ENCODE measurements at regions not wholly inside any gene's neighbourhood (a gene's known extent, or its start where the extent isn't known, plus 50 kb on each side); places are given as distances from the start of the nearest gene placed in this dataset.
"Not testable (repeated sequence)": the region's sequence is repeated elsewhere in the genome, so short reads cannot be mapped to it uniquely, and the experiment has no call there.

GRCh38 chr2:155546721-155547555, 785.6 kb downstream of the NR4A2 start:
- no peaks in the 10 kb centered on the region for H3K27me3 Mint-ChIP-seq
- Histone ChIP-seq H3K27me3 (ENCODE audit: control insufficient read depth, insufficient read depth, low read length) (no peaks in the 10 kb centered on the region), H3K4me1 (ENCODE audit: control insufficient read depth, insufficient read depth, low read length, poor library complexity, severe bottlenecking) (no peaks in the 10 kb centered on the region), H3K9me3 (ENCODE audit: control insufficient read depth in 2 of 2, low read length in 2 of 2) (no peaks in the 10 kb centered on the region), H3K27ac (ENCODE audit: insufficient read depth, low read length, poor library complexity, severe bottlenecking) (no peak overlapping the region), H3K4me3 (ENCODE audit: low read depth, low read length) (no peak overlapping the region), H3K36me3 (ENCODE audit: control insufficient read depth, insufficient read depth, low read length) (no peaks in the 10 kb centered on the region)
- H3K36me3 Mint-ChIP-seq, result no peaks in the 10 kb centered on the region
- H3K9me3 Mint-ChIP-seq, result peaks cover 0 to 5% (median 3%) of the 10 kb centered on the region in 7 donors
- H3K4me3 Mint-ChIP-seq, result peak overlapping the region in 1 of 4 donors; percentile 1
- ATAC-seq (ENCODE audit: low read depth in 2 of 2) (no peak), DNase-seq (peak in 1 of 3 donors; percentile 1)
- H3K4me1 Mint-ChIP-seq, result peaks cover 0 to 2% (median 0%) of the 10 kb centered on the region in 4 donors
- no peak overlapping the region for H3K27ac Mint-ChIP-seq

GRCh38 chr2:155539028-155539427, 793.5 kb downstream of the NR4A2 start:
- not testable (repeated sequence) for H3K4me3 ChIP-seq (ENCODE audit: low read depth, low read length); H3K4me1 ChIP-seq (ENCODE audit: control insufficient read depth, insufficient read depth, low read length, poor library complexity, severe bottlenecking); H3K27ac Mint-ChIP-seq; H3K4me1 Mint-ChIP-seq; DNase-seq; H3K36me3 Mint-ChIP-seq; H3K27me3 Mint-ChIP-seq; H3K4me3 Mint-ChIP-seq; H3K27ac ChIP-seq (ENCODE audit: insufficient read depth, low read length, poor library complexity, severe bottlenecking); ATAC-seq (ENCODE audit: low read depth in 2 of 2); H3K36me3 ChIP-seq (ENCODE audit: control insufficient read depth, insufficient read depth, low read length); H3K27me3 ChIP-seq (ENCODE audit: control insufficient read depth, insufficient read depth, low read length); H3K9me3 ChIP-seq (ENCODE audit: control insufficient read depth in 2 of 2, low read length in 2 of 2)
- H3K9me3 Mint-ChIP-seq, result peaks cover 0 to 10% (median 2%) of the 10 kb centered on the region in 7 donors

- no peak overlapping the region for H3K4me3 Mint-ChIP-seq
- H3K4me1 Mint-ChIP-seq, result no peaks in the 10 kb centered on the region
- ATAC-seq (ENCODE audit: low read depth in 2 of 2) (no peak), DNase-seq (no peak)
- no peaks in the 10 kb centered on the region for H3K27me3 Mint-ChIP-seq
- Histone ChIP-seq H3K4me1 (ENCODE audit: control insufficient read depth, insufficient read depth, low read length, poor library complexity, severe bottlenecking) (no peaks in the 10 kb centered on the region), H3K27ac (ENCODE audit: insufficient read depth, low read length, poor library complexity, severe bottlenecking) (no peak overlapping the region), H3K4me3 (ENCODE audit: low read depth, low read length) (no peak overlapping the region), H3K36me3 (ENCODE audit: control insufficient read depth, insufficient read depth, low read length) (no peaks in the 10 kb centered on the region), H3K27me3 (ENCODE audit: control insufficient read depth, insufficient read depth, low read length) (no peaks in the 10 kb centered on the region), H3K9me3 (ENCODE audit: control insufficient read depth in 2 of 2, low read length in 2 of 2) (no peaks in the 10 kb centered on the region)
- H3K27ac Mint-ChIP-seq, result no peak overlapping the region
- no peaks in the 10 kb centered on the region for H3K36me3 Mint-ChIP-seq
- H3K9me3 Mint-ChIP-seq, result peaks cover 0 to 8% (median 0%) of the 10 kb centered on the region in 7 donors
Measured at GRCh38 chr2:155528034-155528433, 804.5 kb downstream of the NR4A2 start.

- H3K4me1 Mint-ChIP-seq, result no peaks in the 10 kb centered on the region
- Histone ChIP-seq H3K36me3 (ENCODE audit: control insufficient read depth, insufficient read depth, low read length) (no peaks in the 10 kb centered on the region), H3K9me3 (ENCODE audit: control insufficient read depth in 2 of 2, low read length in 2 of 2) (no peaks in the 10 kb centered on the region), H3K4me3 (ENCODE audit: low read depth, low read length) (no peak overlapping the region), H3K27me3 (ENCODE audit: control insufficient read depth, insufficient read depth, low read length) (no peaks in the 10 kb centered on the region), H3K4me1 (ENCODE audit: control insufficient read depth, insufficient read depth, low read length, poor library complexity, severe bottlenecking) (no peaks in the 10 kb centered on the region), H3K27ac (ENCODE audit: insufficient read depth, low read length, poor library complexity, severe bottlenecking) (no peak overlapping the region)
- no peaks in the 10 kb centered on the region for H3K36me3 Mint-ChIP-seq
- no peak for ATAC-seq (ENCODE audit: low read depth in 2 of 2)
- H3K27me3 Mint-ChIP-seq, result no peaks in the 10 kb centered on the region
- H3K4me3 Mint-ChIP-seq, result no peak overlapping the region
- no peak for DNase-seq
- H3K9me3 Mint-ChIP-seq, result peaks cover 0 to 6% (median 0%) of the 10 kb centered on the region in 7 donors
- no peak overlapping the region for H3K27ac Mint-ChIP-seq
Measured at GRCh38 chr2:155525199-155525598, 807.3 kb downstream of the NR4A2 start.

- Histone ChIP-seq H3K27ac (ENCODE audit: insufficient read depth, low read length, poor library complexity, severe bottlenecking) (no peak overlapping the region), H3K4me3 (ENCODE audit: low read depth, low read length) (no peak overlapping the region), H3K36me3 (ENCODE audit: control insufficient read depth, insufficient read depth, low read length) (no peaks in the 10 kb centered on the region), H3K27me3 (ENCODE audit: control insufficient read depth, insufficient read depth, low read length) (no peaks in the 10 kb centered on the region), H3K4me1 (ENCODE audit: control insufficient read depth, insufficient read depth, low read length, poor library complexity, severe bottlenecking) (no peaks in the 10 kb centered on the region), H3K9me3 (ENCODE audit: control insufficient read depth in 2 of 2, low read length in 2 of 2) (no peaks in the 10 kb centered on the region)
- no peak overlapping the region for H3K4me3 Mint-ChIP-seq
- no peak overlapping the region for H3K27ac Mint-ChIP-seq
- H3K4me1 Mint-ChIP-seq, result no peaks in the 10 kb centered on the region
- H3K9me3 Mint-ChIP-seq, result peaks cover 0 to 3% (median 0%) of the 10 kb centered on the region in 7 donors
- no peak for DNase-seq
- ATAC-seq (ENCODE audit: low read depth in 2 of 2), result no peak
- no peaks in the 10 kb centered on the region for H3K36me3 Mint-ChIP-seq
- H3K27me3 Mint-ChIP-seq, result no peaks in the 10 kb centered on the region
Measured at GRCh38 chr2:155519529-155520130, 812.9 kb downstream of the NR4A2 start.

GRCh38 chr2:155518094-155518493, 814.4 kb downstream of the NR4A2 start:
- no peaks in the 10 kb centered on the region for H3K27me3 Mint-ChIP-seq
- no peaks in the 10 kb centered on the region for H3K4me1 ChIP-seq (ENCODE audit: control insufficient read depth, insufficient read depth, low read length, poor library complexity, severe bottlenecking)
- no peaks in the 10 kb centered on the region for H3K36me3 ChIP-seq (ENCODE audit: control insufficient read depth, insufficient read depth, low read length)
- no peaks in the 10 kb centered on the region for H3K4me1 Mint-ChIP-seq
- H3K27ac ChIP-seq (ENCODE audit: insufficient read depth, low read length, poor library complexity, severe bottlenecking), result no peak overlapping the region
- H3K27ac Mint-ChIP-seq, result no peak overlapping the region
- DNase-seq (no peak), ATAC-seq (ENCODE audit: low read depth in 2 of 2) (no peak)
- H3K9me3 Mint-ChIP-seq, result peaks cover 0 to 4% (median 1%) of the 10 kb centered on the region in 7 donors
- no peak overlapping the region for H3K4me3 ChIP-seq (ENCODE audit: low read depth, low read length)
- H3K27me3 ChIP-seq (ENCODE audit: control insufficient read depth, insufficient read depth, low read length), result no peaks in the 10 kb centered on the region
- no peaks in the 10 kb centered on the region for H3K36me3 Mint-ChIP-seq
- H3K9me3 ChIP-seq (ENCODE audit: control insufficient read depth in 2 of 2, low read length in 2 of 2), result no peaks in the 10 kb centered on the region
- H3K4me3 Mint-ChIP-seq, result no peak overlapping the region

- Mint-ChIP-seq H3K4me3 (no peak overlapping the region), H3K27ac (no peak overlapping the region), H3K27me3 (no peaks in the 10 kb centered on the region), H3K4me1 (no peaks in the 10 kb centered on the region), H3K9me3 (peaks cover 0 to 4% (median 1%) of the 10 kb centered on the region in 7 donors), H3K36me3 (no peaks in the 10 kb centered on the region)
- H3K9me3 ChIP-seq (ENCODE audit: control insufficient read depth in 2 of 2, low read length in 2 of 2), result no peaks in the 10 kb centered on the region
- ATAC-seq (ENCODE audit: low read depth in 2 of 2), result no peak
- no peak for DNase-seq
- no peak overlapping the region for H3K4me3 ChIP-seq (ENCODE audit: low read depth, low read length)
- no peak overlapping the region for H3K27ac ChIP-seq (ENCODE audit: insufficient read depth, low read length, poor library complexity, severe bottlenecking)
- no peaks in the 10 kb centered on the region for H3K4me1 ChIP-seq (ENCODE audit: control insufficient read depth, insufficient read depth, low read length, poor library complexity, severe bottlenecking)
- H3K27me3 ChIP-seq (ENCODE audit: control insufficient read depth, insufficient read depth, low read length), result no peaks in the 10 kb centered on the region
- no peaks in the 10 kb centered on the region for H3K36me3 ChIP-seq (ENCODE audit: control insufficient read depth, insufficient read depth, low read length)
Measured at GRCh38 chr2:155517362-155517761, 815.2 kb downstream of the NR4A2 start.

GRCh38 chr2:155513248-155513647, 814.8 kb downstream of the KCNJ3 start:
- H3K4me1 Mint-ChIP-seq, result no peaks in the 10 kb centered on the region
- no peaks in the 10 kb centered on the region for H3K36me3 Mint-ChIP-seq
- no peak overlapping the region for H3K27ac Mint-ChIP-seq
- no peak overlapping the region for H3K4me3 ChIP-seq (ENCODE audit: low read depth, low read length)
- no peak overlapping the region for H3K4me3 Mint-ChIP-seq
- no peak overlapping the region for H3K27ac ChIP-seq (ENCODE audit: insufficient read depth, low read length, poor library complexity, severe bottlenecking)
- H3K9me3 Mint-ChIP-seq, result peaks cover 0 to 4% (median 1%) of the 10 kb centered on the region in 7 donors
- ATAC-seq (ENCODE audit: low read depth in 2 of 2) (no peak), DNase-seq (no peak)
- H3K36me3 ChIP-seq (ENCODE audit: control insufficient read depth, insufficient read depth, low read length), result no peaks in the 10 kb centered on the region
- no peaks in the 10 kb centered on the region for H3K27me3 ChIP-seq (ENCODE audit: control insufficient read depth, insufficient read depth, low read length)
- H3K27me3 Mint-ChIP-seq, result no peaks in the 10 kb centered on the region
- no peaks in the 10 kb centered on the region for H3K4me1 ChIP-seq (ENCODE audit: control insufficient read depth, insufficient read depth, low read length, poor library complexity, severe bottlenecking)
- no peaks in the 10 kb centered on the region for H3K9me3 ChIP-seq (ENCODE audit: control insufficient read depth in 2 of 2, low read length in 2 of 2)

All from CD4-positive, CD25-positive, alpha-beta regulatory T cell (primary cell).